ENCODE measurements at regions not wholly inside any gene's neighbourhood (a gene's known extent, or its start where the extent isn't known, plus 50 kb on each side); places are given as distances from the start of the nearest gene placed in this dataset.

DNA sequence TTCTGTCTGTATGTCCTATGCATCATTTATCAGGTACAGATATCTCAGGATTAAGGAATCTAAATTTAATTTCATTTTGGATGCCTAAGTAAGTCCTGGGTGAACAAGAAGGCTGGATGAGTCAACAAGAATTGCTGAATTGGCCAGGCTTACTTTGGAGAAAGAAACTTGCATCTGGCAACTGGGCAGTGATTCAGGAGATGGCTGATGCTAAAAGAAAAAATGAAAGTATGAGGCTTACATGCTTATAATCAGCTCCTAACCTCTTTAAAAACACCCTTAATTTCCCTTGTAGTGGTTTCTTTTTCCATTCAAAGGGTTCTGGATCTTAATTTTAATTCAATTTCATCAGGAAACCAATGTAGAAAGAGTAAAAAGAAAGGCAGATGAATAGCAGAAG is 228.8 kb upstream of the PEX5L start:
- TF ChIP-seq CTCF (conservative IDR thresholded peaks at IDR 0.05; ENCODE audit: low read depth, low read length) (no peak), EZH2 (IDR thresholded peaks at IDR 0.05; ENCODE audit: borderline replicate concordance, low read depth, low read length, poor library complexity, severe bottlenecking) (no peak)
